HG02763 (cell line): ENCODE measurements at regions not wholly inside any gene's neighbourhood (a gene's known extent, or its start where the extent isn't known, plus 50 kb on each side); places are given as distances from the start of the nearest gene placed in this dataset.
"Not testable (repeated sequence)": the region's sequence is repeated elsewhere in the genome, so short reads cannot be mapped to it uniquely, and the experiment has no call there.

Experiments
- ATAC-seq: cut with Tn5 transposase; IDR thresholded peaks from one replicate; pipeline ENCODE4 v1.9.1; 2021; ENCODE audit warnings: mild to moderate bottlenecking, moderate library complexity; ENCODE audit not compliant: unreplicated experiment

DNA sequence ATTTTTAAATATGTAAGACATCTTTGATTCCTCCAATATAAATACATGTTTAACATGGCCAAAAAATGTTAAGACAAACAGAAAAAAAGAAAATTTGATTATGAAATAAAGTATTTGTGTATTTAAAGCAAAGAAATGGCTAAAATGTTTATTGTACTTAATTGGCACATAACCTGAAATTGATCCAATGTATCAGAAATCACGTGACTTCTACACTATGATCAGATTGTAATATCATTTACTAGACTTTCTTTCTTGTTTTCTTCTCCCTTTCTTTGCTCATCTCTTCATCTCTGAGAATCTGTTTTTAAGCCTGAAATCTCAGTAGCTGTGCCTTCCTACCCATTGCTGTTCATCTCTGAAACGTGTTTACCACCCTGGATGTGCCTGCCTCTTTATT is 420.3 kb downstream of the RSL24D1 start:
- ATAC-seq, result no peak

- no peak for ATAC-seq
Measured at GRCh38 chr15:54772663-54773062, 424.1 kb downstream of the RSL24D1 start.

GRCh38 chr15:54749461-54749860 is 447.3 kb downstream of the RSL24D1 start:
- ATAC-seq, result not testable (repeated sequence)

- ATAC-seq, result no peak
Measured at GRCh38 chr15:54722342-54722986, 474.3 kb downstream of the RSL24D1 start.

DNA sequence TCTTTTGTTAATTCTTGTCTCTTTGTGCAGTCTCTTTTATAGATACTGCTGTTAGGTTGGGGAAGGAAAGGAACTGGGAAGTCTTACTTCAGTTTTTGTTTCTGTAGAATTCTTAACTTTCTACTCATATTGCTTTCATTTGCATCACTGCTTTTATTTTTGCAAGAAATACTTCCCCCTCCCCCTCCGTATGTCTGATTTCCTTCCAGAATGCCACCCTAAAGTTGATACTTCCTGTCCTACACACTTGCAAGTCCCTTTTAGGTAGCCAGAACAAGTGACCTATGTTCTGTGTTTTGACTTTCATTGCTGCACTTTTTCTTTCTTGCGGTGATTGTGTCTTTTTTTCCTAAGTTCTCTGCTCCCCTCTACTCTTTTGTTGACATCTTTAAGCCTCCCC is 477.4 kb downstream of the RSL24D1 start:
- ATAC-seq, result no peak

DNA sequence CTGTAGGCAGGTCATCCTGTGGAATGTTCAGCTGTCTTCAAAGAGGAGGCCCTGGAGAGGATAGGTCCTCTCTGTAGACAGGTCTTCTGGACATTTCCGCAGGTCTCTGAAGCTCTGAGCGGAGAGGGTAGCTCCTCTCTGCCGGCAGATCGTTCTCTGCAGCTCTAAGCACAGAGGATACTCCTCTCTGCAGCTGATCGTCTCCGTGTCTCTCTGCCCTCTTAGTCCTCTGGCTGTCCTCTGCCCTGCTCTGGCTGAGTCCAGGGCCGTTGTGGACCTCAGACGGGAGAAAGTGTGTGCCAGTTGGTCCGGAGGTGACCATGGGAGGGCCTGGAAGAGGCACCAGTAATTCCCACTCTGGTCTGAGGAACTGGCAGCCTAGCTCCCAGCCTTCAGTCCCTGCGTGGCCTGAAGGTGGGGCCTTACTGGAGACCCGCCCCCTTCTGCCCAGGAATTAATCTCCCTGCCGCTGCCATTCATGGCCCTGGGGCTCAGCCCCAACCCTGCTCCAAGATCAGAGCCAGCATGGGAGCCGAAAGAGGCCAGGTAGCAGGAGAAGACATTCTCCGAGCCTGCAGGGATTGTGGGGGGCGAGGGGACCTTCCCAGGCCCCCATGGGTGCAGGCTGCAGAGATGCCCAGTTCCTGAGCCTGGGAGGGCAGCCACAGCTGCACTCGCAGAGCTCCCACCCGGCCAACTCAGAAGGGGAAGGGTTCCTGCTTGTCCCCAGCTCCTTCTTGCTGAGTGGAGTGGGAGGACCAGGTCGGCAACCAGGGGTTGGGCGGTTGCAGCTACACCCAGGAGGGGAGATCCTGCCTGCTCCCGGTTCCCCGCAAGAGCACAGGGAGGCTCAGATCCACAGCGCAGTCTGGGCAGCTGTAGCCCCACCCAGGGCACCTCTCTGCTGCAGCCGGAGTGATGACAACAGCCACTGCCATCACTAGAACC is 488.7 kb downstream of the RSL24D1 start:
- ATAC-seq, result no peak

- no peak for ATAC-seq
Measured at GRCh38 chr15:54687628-54688027, 509.1 kb downstream of the RSL24D1 start.
